HFFc6 (cell line): ENCODE measurements at regions not wholly inside any gene's neighbourhood (a gene's known extent, or its start where the extent isn't known, plus 50 kb on each side); places are given as distances from the start of the nearest gene placed in this dataset.

Experiments used
- DNase-seq: peaks from one replicate; pipeline ENCODE4 v3.0.0-alpha.2; 2018
- H3K27ac Mint-ChIP-seq: 2 replicates; pipeline ENCODE4 v1.8.0; 2020; ENCODE audit warnings: mild to moderate bottlenecking, mixed read lengths
- H3K27me3 Mint-ChIP-seq: 2 replicates; pipeline ENCODE4 v1.8.0; 2021; ENCODE audit warnings: mild to moderate bottlenecking, moderate library complexity, mixed read lengths; ENCODE audit not compliant: insufficient read depth
- H3K36me3 Mint-ChIP-seq: 2 replicates; pipeline ENCODE4 v1.8.0; 2021; ENCODE audit warnings: low read depth, mixed read lengths
- H3K4me1 Mint-ChIP-seq: 2 replicates; pipeline ENCODE4 v1.8.0; 2020; ENCODE audit warnings: low read depth, mixed read lengths
- H3K4me3 Mint-ChIP-seq: 2 replicates; pipeline ENCODE4 v1.8.0; 2020; ENCODE audit warnings: mild to moderate bottlenecking, moderate library complexity, mixed read lengths
- H3K9me3 Mint-ChIP-seq: 2 replicates; pipeline ENCODE4 v1.8.0; 2020; ENCODE audit warnings: mild to moderate bottlenecking, mixed read lengths
- TF ChIP-seq, protein P1 (sequence below): fragments of 200-600 bp; sonication (generic); IDR thresholded peaks from 2 replicates; pipeline ENCODE4 v1.5.0; 2021; ENCODE audit warnings: antibody characterized with exemption, mild to moderate bottlenecking

DNA sequence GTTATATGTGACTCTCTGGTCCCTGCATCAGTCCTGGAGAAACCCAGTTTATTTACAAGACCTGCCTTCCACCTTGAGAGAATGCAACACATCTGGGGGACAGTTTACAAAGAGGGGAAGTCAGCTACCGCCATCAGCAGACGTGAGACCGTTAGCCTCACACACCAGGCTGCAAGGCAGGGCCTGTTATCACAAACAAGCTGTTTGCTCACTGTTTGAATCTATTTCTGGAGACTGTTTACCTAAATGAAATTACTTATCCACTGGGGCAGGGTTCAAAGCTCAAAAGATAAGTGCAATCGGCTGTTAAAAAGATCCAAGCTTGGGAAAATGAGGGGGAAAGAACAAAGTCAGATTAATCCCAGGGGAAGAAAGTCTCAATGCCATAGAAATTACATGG, 134.4 kb downstream of the ZNF281 start:
- H3K9me3 Mint-ChIP-seq = no peaks in the 10 kb centered on the region
- H3K36me3 Mint-ChIP-seq = no peaks in the 10 kb centered on the region
- TF ChIP-seq, protein P1, sequence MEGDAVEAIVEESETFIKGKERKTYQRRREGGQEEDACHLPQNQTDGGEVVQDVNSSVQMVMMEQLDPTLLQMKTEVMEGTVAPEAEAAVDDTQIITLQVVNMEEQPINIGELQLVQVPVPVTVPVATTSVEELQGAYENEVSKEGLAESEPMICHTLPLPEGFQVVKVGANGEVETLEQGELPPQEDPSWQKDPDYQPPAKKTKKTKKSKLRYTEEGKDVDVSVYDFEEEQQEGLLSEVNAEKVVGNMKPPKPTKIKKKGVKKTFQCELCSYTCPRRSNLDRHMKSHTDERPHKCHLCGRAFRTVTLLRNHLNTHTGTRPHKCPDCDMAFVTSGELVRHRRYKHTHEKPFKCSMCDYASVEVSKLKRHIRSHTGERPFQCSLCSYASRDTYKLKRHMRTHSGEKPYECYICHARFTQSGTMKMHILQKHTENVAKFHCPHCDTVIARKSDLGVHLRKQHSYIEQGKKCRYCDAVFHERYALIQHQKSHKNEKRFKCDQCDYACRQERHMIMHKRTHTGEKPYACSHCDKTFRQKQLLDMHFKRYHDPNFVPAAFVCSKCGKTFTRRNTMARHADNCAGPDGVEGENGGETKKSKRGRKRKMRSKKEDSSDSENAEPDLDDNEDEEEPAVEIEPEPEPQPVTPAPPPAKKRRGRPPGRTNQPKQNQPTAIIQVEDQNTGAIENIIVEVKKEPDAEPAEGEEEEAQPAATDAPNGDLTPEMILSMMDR = no peak
- H3K4me3 Mint-ChIP-seq = no peak overlapping the region
- DNase-seq = no peak
- no peak overlapping the region for H3K27ac Mint-ChIP-seq
- no peaks in the 10 kb centered on the region; the same call in 1 of the 2 replicates for H3K27me3 Mint-ChIP-seq
- H3K4me1 Mint-ChIP-seq = peaks cover 6% of the 10 kb centered on the region; the same call in 1 of the 2 replicates

DNA sequence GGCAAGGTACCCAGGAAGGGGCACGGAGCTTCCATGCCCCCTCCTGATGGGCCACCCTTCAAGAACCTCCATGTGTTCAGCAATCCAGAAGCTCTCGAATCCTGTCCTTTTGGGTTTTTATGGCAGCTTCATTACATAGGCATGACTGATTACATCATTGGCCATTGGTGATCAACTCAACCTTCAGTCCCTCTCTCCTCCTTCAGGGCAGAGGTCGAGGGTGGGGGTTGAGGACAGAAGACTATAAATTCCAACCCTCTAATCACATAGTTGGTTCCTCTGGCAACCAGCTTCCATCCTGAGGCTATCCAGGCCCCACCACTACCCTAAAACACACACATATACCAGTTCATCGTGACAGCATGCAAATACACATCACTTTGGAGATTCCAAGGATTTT, 135.7 kb downstream of the ZNF281 start:
- Mint-ChIP-seq H3K36me3 (no peaks in the 10 kb centered on the region), H3K4me1 (peaks cover 6% of the 10 kb centered on the region; the same call in 1 of the 2 replicates), H3K27ac (no peak overlapping the region), H3K4me3 (no peak overlapping the region), H3K9me3 (no peaks in the 10 kb centered on the region), H3K27me3 (no peaks in the 10 kb centered on the region)
- TF ChIP-seq, protein P1 = no peak
- DNase-seq = no peak

DNA sequence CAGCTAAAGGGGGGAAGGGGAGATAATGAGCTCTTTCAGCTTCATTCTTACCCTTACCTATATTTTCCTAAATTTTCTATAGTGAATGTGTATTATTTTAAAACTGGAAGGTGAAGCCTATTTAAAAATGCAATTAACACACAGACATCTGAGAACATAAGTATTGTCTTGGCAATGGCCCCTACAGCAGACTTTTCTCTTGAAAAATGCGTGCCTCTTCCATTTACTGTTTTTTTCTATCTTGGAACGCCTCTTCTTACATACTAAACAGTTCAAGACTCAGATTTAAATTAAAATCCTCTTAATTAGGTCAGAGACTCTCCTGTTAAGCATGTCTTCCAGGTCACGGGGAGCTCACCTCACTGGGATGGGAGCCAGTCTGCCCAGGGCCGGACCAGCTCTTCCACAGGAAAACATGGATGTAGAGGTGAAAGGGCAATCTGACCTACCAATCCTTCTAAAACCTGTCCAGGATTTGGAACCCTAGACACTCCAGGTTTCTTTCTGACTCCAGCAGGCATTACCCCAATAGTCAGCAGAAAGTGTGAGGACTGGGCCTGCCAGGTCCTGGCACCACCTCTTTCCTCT, 137.3 kb downstream of the ZNF281 start:
- TF ChIP-seq, protein P1 = no peak
- H3K9me3 Mint-ChIP-seq = no peaks in the 10 kb centered on the region
- no peaks in the 10 kb centered on the region for H3K36me3 Mint-ChIP-seq

DNA sequence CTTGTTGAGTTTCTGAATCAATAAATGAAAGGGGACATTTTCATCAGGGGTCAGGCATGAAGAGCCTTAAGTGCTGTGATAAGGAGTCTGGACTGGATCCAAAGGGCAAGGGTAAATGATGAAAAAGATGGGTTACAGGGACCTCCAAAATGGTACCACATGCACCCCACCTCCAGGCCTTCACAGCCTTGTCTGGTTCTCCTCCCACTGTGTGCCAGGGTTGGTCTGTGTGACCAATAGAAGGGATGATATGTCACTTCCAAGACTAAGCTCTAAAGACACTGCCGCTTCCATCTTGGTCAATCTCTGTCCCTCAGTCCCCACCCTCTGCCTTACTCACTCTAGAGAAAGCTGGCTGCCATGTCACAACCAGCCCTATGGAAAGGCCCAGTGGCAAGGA, 140.6 kb downstream of the ZNF281 start:
- TF ChIP-seq, protein P1 = no peak
- no peaks in the 10 kb centered on the region for H3K36me3 Mint-ChIP-seq
- no peak overlapping the region for H3K27ac Mint-ChIP-seq
- no peaks in the 10 kb centered on the region for H3K27me3 Mint-ChIP-seq
- H3K9me3 Mint-ChIP-seq = no peaks in the 10 kb centered on the region
- H3K4me3 Mint-ChIP-seq = no peak overlapping the region
- peaks cover 13% of the 10 kb centered on the region for H3K4me1 Mint-ChIP-seq
- DNase-seq = no peak

More for the DNA sequence above, 137.3 kb downstream of the ZNF281 start:
- DNase-seq = no peak
- H3K27ac Mint-ChIP-seq = no peak overlapping the region
- H3K4me3 Mint-ChIP-seq = no peak overlapping the region
- H3K4me1 Mint-ChIP-seq = peaks cover 6% of the 10 kb centered on the region; the same call in 1 of the 2 replicates
- H3K27me3 Mint-ChIP-seq = no peaks in the 10 kb centered on the region

DNA sequence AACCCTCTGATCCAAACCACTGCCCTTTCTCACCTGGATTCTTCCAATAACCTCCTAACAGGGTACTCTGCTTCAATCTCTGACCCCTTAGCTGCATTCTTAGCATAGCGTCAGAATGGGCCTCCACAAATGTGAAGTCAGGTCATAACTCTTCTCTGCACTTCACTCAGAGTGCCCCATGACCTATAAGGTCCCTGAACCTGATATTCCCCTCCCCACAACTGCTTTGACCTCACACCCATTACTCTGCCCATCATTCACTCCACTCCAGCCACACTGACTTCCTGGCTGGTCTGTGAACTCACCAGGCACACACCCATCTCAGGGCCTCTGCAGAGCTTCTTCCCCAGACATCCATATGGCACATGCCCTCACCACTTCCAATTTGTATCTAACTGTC, 141.9 kb downstream of the ZNF281 start:
- no peak for DNase-seq
- TF ChIP-seq, protein P1 = no peak
- H3K36me3 Mint-ChIP-seq = no peaks in the 10 kb centered on the region; the same call in 1 of the 2 replicates
- H3K4me3 Mint-ChIP-seq = no peak overlapping the region
- H3K4me1 Mint-ChIP-seq = peaks cover 20% of the 10 kb centered on the region
- no peaks in the 10 kb centered on the region for H3K9me3 Mint-ChIP-seq
- H3K27ac Mint-ChIP-seq = no peak overlapping the region
- H3K27me3 Mint-ChIP-seq = no peaks in the 10 kb centered on the region
